IPS DF 6.9 (cell line): ENCODE measurements at regions not wholly inside any gene's neighbourhood (a gene's known extent, or its start where the extent isn't known, plus 50 kb on each side); places are given as distances from the start of the nearest gene placed in this dataset.

ENCODE experiments used
- DNase-seq: peaks from one replicate; pipeline ENCODE4 v3.0.0-alpha.2; 2013; ENCODE audit warnings: low read depth, low spot score
- H3K27ac ChIP-seq: one replicate; pipeline ENCODE4 v1.5.1; 2013; ENCODE audit warnings: low read length, control low read depth
- H3K27me3 ChIP-seq: 2 replicates; pipeline ENCODE4 v1.6.1; 2013; ENCODE audit warnings: mild to moderate bottlenecking, low read length; ENCODE audit not compliant: control insufficient read depth, insufficient read depth
- H3K36me3 ChIP-seq: 2 replicates; pipeline ENCODE4 v1.6.1; 2013; ENCODE audit warnings: low read length; ENCODE audit not compliant: control insufficient read depth, insufficient read depth
- H3K4me1 ChIP-seq: 2 replicates; pipeline ENCODE4 v1.6.1; 2013; ENCODE audit warnings: low read length; ENCODE audit not compliant: control insufficient read depth, insufficient read depth
- H3K4me3 ChIP-seq: 2 replicates; pipeline ENCODE4 v1.5.1; 2013; ENCODE audit warnings: mild to moderate bottlenecking, low read length
- H3K9me3 ChIP-seq: 2 replicates; pipeline ENCODE4 v1.6.1; 2013; ENCODE audit warnings: low read length, inconsistent platforms; ENCODE audit not compliant: control insufficient read depth, insufficient read depth
- WGBS: extraction: QIAGEN DNeasy Blood & Tissue Kit; methylation state at CpG from one replicate; pipeline ENCODE4 v1.1.7; 2013; ENCODE audit warnings: mixed read lengths, missing lambda C conversion rate; ENCODE audit not compliant: insufficient read length, insufficient coverage; 5-methylcytosine and 5-hydroxymethylcytosine counted together

GRCh38 chr20:39571171-39571570, 609.0 kb downstream of the DHX35 start:
- H3K27me3 ChIP-seq: no peaks in the 10 kb centered on the region
- no peaks in the 10 kb centered on the region for H3K9me3 ChIP-seq
- H3K4me1 ChIP-seq: no peaks in the 10 kb centered on the region
- no peak for DNase-seq
- H3K4me3 ChIP-seq: no peak overlapping the region
- H3K36me3 ChIP-seq: no peaks in the 10 kb centered on the region
- no CpG with 5 or more reads among the region's 5 CpGs for WGBS
- H3K27ac ChIP-seq: no peak overlapping the region

GRCh38 chr20:39568109-39568508, 606.0 kb downstream of the DHX35 start:
- H3K9me3 ChIP-seq: no peaks in the 10 kb centered on the region
- H3K4me3 ChIP-seq: no peak overlapping the region
- no peaks in the 10 kb centered on the region for H3K36me3 ChIP-seq
- no peaks in the 10 kb centered on the region for H3K27me3 ChIP-seq
- H3K27ac ChIP-seq: no peak overlapping the region
- WGBS: no CpG with 5 or more reads among the region's 1 CpG
- DNase-seq: no peak
- no peaks in the 10 kb centered on the region for H3K4me1 ChIP-seq

- Histone ChIP-seq H3K27ac (no peak overlapping the region), H3K9me3 (no peaks in the 10 kb centered on the region), H3K4me3 (no peak overlapping the region), H3K4me1 (no peaks in the 10 kb centered on the region), H3K27me3 (no peaks in the 10 kb centered on the region), H3K36me3 (no peaks in the 10 kb centered on the region)
- WGBS: no CpG with 5 or more reads among the region's 4 CpGs
- DNase-seq: no peak
Measured at GRCh38 chr20:39563349-39563748, 601.2 kb downstream of the DHX35 start.

GRCh38 chr20:39554341-39554740, 592.2 kb downstream of the DHX35 start:
- Histone ChIP-seq H3K9me3 (no peaks in the 10 kb centered on the region), H3K4me1 (no peaks in the 10 kb centered on the region), H3K27me3 (no peaks in the 10 kb centered on the region), H3K36me3 (no peaks in the 10 kb centered on the region), H3K27ac (no peak overlapping the region), H3K4me3 (no peak overlapping the region)
- DNase-seq: no peak
- WGBS: no CpG with 5 or more reads among the region's 3 CpGs

- no peaks in the 10 kb centered on the region for H3K4me1 ChIP-seq
- no peaks in the 10 kb centered on the region for H3K27me3 ChIP-seq
- H3K36me3 ChIP-seq: no peaks in the 10 kb centered on the region
- no CpG with 5 or more reads among the region's 2 CpGs for WGBS
- H3K4me3 ChIP-seq: no peak overlapping the region
- DNase-seq: no peak
- H3K27ac ChIP-seq: no peak overlapping the region
- no peaks in the 10 kb centered on the region for H3K9me3 ChIP-seq
Measured at GRCh38 chr20:39553120-39553519, 591.0 kb downstream of the DHX35 start.

- no peaks in the 10 kb centered on the region for H3K9me3 ChIP-seq
- no peaks in the 10 kb centered on the region; the same call in 1 of the 2 replicates for H3K4me1 ChIP-seq
- no peaks in the 10 kb centered on the region for H3K36me3 ChIP-seq
- WGBS: no CpG with 5 or more reads among the region's 9 CpGs
- H3K27me3 ChIP-seq: no peaks in the 10 kb centered on the region
- DNase-seq: no peak
- H3K27ac ChIP-seq: no peak overlapping the region
- H3K4me3 ChIP-seq: no peak overlapping the region
Measured at GRCh38 chr20:39549733-39550132, 587.6 kb downstream of the DHX35 start.

GRCh38 chr20:39547546-39548408, 585.6 kb downstream of the DHX35 start:
- no peaks in the 10 kb centered on the region for H3K36me3 ChIP-seq
- DNase-seq: no peak
- no peak overlapping the region for H3K27ac ChIP-seq
- no CpG with 5 or more reads among the region's 6 CpGs for WGBS
- H3K27me3 ChIP-seq: no peaks in the 10 kb centered on the region
- no peaks in the 10 kb centered on the region for H3K9me3 ChIP-seq
- H3K4me1 ChIP-seq: no peaks in the 10 kb centered on the region; the same call in 1 of the 2 replicates
- no peak overlapping the region for H3K4me3 ChIP-seq

- Histone ChIP-seq H3K27me3 (no peaks in the 10 kb centered on the region), H3K36me3 (no peaks in the 10 kb centered on the region), H3K4me1 (no peaks in the 10 kb centered on the region), H3K27ac (no peak overlapping the region), H3K9me3 (no peaks in the 10 kb centered on the region), H3K4me3 (no peak overlapping the region)
- no CpG with 5 or more reads among the region's 2 CpGs for WGBS
- DNase-seq: no peak
Measured at GRCh38 chr20:39541136-39541803, 579.1 kb downstream of the DHX35 start.

- no peaks in the 10 kb centered on the region for H3K36me3 ChIP-seq
- no peaks in the 10 kb centered on the region for H3K27me3 ChIP-seq
- no peak overlapping the region for H3K27ac ChIP-seq
- peaks cover 1% of the 10 kb centered on the region; the same call in 1 of the 2 replicates for H3K4me1 ChIP-seq
- no peak for DNase-seq
- no peak overlapping the region for H3K4me3 ChIP-seq
- H3K9me3 ChIP-seq: no peaks in the 10 kb centered on the region
Measured at GRCh38 chr20:39538317-39538716, 576.2 kb downstream of the DHX35 start.

GRCh38 chr20:39535301-39535700, 573.2 kb downstream of the DHX35 start:
- no CpG with 5 or more reads among the region's 1 CpG for WGBS
- no peaks in the 10 kb centered on the region for H3K36me3 ChIP-seq
- DNase-seq: no peak
- no peak overlapping the region for H3K4me3 ChIP-seq
- no peaks in the 10 kb centered on the region for H3K9me3 ChIP-seq
- peaks cover 1% of the 10 kb centered on the region; the same call in 1 of the 2 replicates for H3K4me1 ChIP-seq
- H3K27me3 ChIP-seq: no peaks in the 10 kb centered on the region
- no peak overlapping the region for H3K27ac ChIP-seq
